GM23248 (cell line): ENCODE measurements at regions not wholly inside any gene's neighbourhood (a gene's known extent, or its start where the extent isn't known, plus 50 kb on each side); places are given as distances from the start of the nearest gene placed in this dataset.

Experiments
- EZH2 ChIP-seq: fragments of 200-600 bp; sonication (generic); IDR thresholded peaks from 2 replicates; pipeline ENCODE4 v1.6.1; 2018; ENCODE audit warnings: antibody characterized with exemption, mild to moderate bottlenecking; ENCODE audit not compliant: insufficient read depth, poor library complexity, severe bottlenecking
- EZH2phosphoT487 ChIP-seq: fragments of 200-600 bp; sonication (generic); IDR thresholded peaks from 2 replicates; pipeline ENCODE4 v1.6.1; 2018; ENCODE audit warnings: antibody characterized with exemption, moderate library complexity, mild to moderate bottlenecking, low read depth; ENCODE audit not compliant: insufficient read depth

DNA sequence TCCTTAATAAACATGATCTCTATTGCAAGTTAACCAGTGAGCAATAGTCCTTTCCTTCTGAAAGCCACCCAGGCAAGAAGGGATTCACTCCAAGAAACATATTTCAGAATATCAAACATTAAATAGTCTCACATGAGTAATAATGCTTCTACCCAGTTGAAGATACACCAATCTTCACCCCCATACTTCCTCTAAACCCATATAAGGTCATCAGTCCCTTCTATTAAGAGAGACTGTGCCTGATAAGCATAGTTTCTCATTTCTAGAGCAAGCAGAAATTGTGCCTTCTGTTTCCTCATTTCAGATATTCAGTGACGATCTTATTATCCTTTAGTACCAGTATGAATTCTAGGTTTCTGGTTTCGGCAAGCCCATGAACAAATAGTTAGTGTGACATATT lies 64.6 kb downstream of the DSEL start:
- TF ChIP-seq EZH2phosphoT487 (no peak), EZH2 (no peak)
